Lower lobe of right lung (tissue), 2 donors: ENCODE measurements at regions not wholly inside any gene's neighbourhood (a gene's known extent, or its start where the extent isn't known, plus 50 kb on each side); places are given as distances from the start of the nearest gene placed in this dataset.

Experiments used
- ATAC-seq, 2 donors: fragments of 200-7000 bp; cut with Tn5 transposase; one replicate each; pipeline ENCODE4 v1.9.1; 2020 to 2022; ENCODE audit warnings: mild to moderate bottlenecking in 2 of 2, moderate library complexity in 2 of 2
- DNase-seq: peaks from one replicate; pipeline ENCODE4 v3.0.0-alpha.2; 2020
- H3K27ac ChIP-seq: fragments of 200-600 bp; one replicate; pipeline ENCODE4 v1.8.0; 2022
- H3K27me3 ChIP-seq: fragments of 200-600 bp; one replicate; pipeline ENCODE4 v1.8.0; 2022; ENCODE audit warnings: low read depth
- H3K36me3 ChIP-seq: fragments of 200-600 bp; one replicate; pipeline ENCODE4 v1.8.0; 2022; ENCODE audit warnings: mild to moderate bottlenecking
- H3K4me1 ChIP-seq: fragments of 200-600 bp; one replicate; pipeline ENCODE4 v1.8.0; 2022
- H3K4me3 ChIP-seq: fragments of 200-600 bp; one replicate; pipeline ENCODE4 v1.8.0; 2022; ENCODE audit warnings: mild to moderate bottlenecking
- H3K9me3 ChIP-seq: fragments of 200-600 bp; one replicate; pipeline ENCODE4 v1.8.0; 2022
- intact Hi-C: fragments of 100-400 bp; cut with DNase I; formaldehyde crosslinking; loops from one replicate; pipeline ENCODE4 v1.11.0; 2022
- TF ChIP-seq, protein P1 (sequence below): fragments of 200-600 bp; IDR thresholded peaks from one replicate; pipeline ENCODE4 v1.8.0; 2022; ENCODE audit warnings: antibody characterized with exemption, mild to moderate bottlenecking
- donor health status: DM: no; HTN: yes; CAD: no; lungs with severe emphysema.

- intact Hi-C loops, result no loop called here
- ATAC-seq (no peak), DNase-seq (no peak)
- no peaks in the 10 kb centered on the region for H3K36me3 ChIP-seq
- no peak overlapping the region for H3K27ac ChIP-seq
- peaks cover 4% of the 10 kb centered on the region for H3K4me1 ChIP-seq
- H3K9me3 ChIP-seq, result no peaks in the 10 kb centered on the region
- TF ChIP-seq, protein P1, sequence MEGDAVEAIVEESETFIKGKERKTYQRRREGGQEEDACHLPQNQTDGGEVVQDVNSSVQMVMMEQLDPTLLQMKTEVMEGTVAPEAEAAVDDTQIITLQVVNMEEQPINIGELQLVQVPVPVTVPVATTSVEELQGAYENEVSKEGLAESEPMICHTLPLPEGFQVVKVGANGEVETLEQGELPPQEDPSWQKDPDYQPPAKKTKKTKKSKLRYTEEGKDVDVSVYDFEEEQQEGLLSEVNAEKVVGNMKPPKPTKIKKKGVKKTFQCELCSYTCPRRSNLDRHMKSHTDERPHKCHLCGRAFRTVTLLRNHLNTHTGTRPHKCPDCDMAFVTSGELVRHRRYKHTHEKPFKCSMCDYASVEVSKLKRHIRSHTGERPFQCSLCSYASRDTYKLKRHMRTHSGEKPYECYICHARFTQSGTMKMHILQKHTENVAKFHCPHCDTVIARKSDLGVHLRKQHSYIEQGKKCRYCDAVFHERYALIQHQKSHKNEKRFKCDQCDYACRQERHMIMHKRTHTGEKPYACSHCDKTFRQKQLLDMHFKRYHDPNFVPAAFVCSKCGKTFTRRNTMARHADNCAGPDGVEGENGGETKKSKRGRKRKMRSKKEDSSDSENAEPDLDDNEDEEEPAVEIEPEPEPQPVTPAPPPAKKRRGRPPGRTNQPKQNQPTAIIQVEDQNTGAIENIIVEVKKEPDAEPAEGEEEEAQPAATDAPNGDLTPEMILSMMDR, result no peak
- peaks cover 7% of the 10 kb centered on the region for H3K27me3 ChIP-seq
- no peak overlapping the region for H3K4me3 ChIP-seq
These were observed 630.2 kb downstream of the BRD1 start for GRCh38 chr22:49197505-49197904.

DNA sequence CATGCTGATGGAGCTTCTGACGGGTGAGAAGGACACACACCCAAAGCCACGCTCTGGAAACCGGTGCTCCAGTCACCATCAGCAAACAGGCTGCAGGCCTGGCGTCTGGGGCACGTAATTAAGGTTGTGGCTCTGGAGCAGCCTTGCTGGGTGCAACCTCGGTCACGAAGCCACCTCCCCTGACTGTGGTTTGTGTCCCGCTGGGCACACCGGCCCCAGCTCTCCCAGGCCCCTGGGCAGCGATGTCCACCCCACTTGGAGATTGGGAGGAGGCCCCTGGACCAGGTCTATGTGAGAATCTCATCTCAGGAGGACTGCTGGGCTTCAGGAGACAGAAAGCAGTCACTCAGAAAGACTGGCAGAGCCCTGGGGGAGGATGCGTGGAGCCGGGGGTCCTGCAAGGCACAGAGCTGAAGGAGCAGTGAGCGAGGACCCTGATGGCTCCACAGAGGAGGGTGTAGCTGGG is 631.6 kb downstream of the BRD1 start:
- H3K36me3 ChIP-seq, result no peaks in the 10 kb centered on the region
- H3K4me3 ChIP-seq, result no peak overlapping the region
- no peak for ATAC-seq
- H3K27me3 ChIP-seq, result peaks cover 7% of the 10 kb centered on the region
- H3K27ac ChIP-seq, result no peak overlapping the region
- DNase-seq, result no peak
- intact Hi-C loops, result no loop called here
- TF ChIP-seq, protein P1, result no peak
- peaks cover 6% of the 10 kb centered on the region for H3K4me1 ChIP-seq
- no peaks in the 10 kb centered on the region for H3K9me3 ChIP-seq

DNA sequence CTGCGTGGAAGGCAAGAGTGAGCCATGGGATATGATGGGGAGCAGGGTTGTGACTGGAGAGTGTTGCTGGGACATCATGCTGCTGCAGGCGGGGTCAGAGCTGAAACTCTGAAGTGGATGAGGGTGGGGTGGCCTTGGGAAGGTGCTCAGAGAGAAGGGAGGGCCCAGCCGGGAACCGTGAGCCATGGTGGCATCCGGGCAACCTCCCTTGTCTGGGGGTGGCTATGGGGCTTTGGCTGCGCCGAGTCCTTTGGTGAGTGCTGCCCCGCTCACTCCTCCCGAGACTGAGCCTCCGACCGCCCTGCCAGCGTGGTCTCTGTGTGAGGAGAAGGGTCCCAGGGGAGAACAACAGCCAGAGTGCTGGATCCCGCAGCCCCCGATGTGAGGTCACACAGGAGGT is 632.0 kb downstream of the BRD1 start:
- DNase-seq, result no peak
- no peak for ATAC-seq
- TF ChIP-seq, protein P1, result no peak
- Histone ChIP-seq H3K27me3 (peaks cover 7% of the 10 kb centered on the region), H3K9me3 (no peaks in the 10 kb centered on the region), H3K36me3 (no peaks in the 10 kb centered on the region), H3K4me1 (peaks cover 6% of the 10 kb centered on the region), H3K4me3 (no peak overlapping the region), H3K27ac (no peak overlapping the region)
- intact Hi-C loops, result no loop called here

- peaks cover 4% of the 10 kb centered on the region for H3K27me3 ChIP-seq
These were observed 633.7 kb downstream of the BRD1 start for GRCh38 chr22:49193901-49194465.

DNA sequence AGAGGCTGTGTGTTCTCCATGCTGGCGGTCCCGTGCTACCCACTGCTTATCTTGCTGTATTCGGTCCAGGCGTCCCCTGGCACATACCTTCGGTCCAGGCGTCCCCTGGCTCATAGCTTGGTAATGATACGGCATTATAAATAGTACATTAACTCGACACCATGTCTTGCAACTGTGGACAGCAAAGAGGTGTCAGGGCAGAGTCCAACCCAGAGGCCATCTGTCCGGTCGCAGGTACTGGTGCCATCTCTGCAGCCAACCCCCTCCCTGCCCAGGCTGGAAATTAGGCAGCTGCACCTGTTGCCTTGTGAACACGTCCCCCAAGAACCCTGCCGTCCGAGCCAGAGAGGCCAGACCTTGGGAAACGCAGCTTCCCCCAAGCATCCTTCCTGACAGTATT is 634.3 kb downstream of the BRD1 start:
- Histone ChIP-seq H3K36me3 (no peaks in the 10 kb centered on the region), H3K27me3 (peaks cover 3% of the 10 kb centered on the region), H3K4me1 (peaks cover 6% of the 10 kb centered on the region), H3K9me3 (no peaks in the 10 kb centered on the region), H3K27ac (no peak overlapping the region), H3K4me3 (no peak overlapping the region)
- no peak for ATAC-seq
- intact Hi-C loops, result no loop called here
- DNase-seq, result no peak
- TF ChIP-seq, protein P1, result no peak

More at GRCh38 chr22:49193901-49194465, 633.7 kb downstream of the BRD1 start:
- no peak for DNase-seq
- Histone ChIP-seq H3K9me3 (no peaks in the 10 kb centered on the region), H3K36me3 (no peaks in the 10 kb centered on the region), H3K27ac (no peak overlapping the region), H3K4me1 (peaks cover 6% of the 10 kb centered on the region), H3K4me3 (no peak overlapping the region)
- ATAC-seq, result no peak
- TF ChIP-seq, protein P1, result no peak
- intact Hi-C loops, result no loop called here
